LoVo (cell line): ENCODE measurements at regions not wholly inside any gene's neighbourhood (a gene's known extent, or its start where the extent isn't known, plus 50 kb on each side); places are given as distances from the start of the nearest gene placed in this dataset.
A peak's percentile ranks its signal among the peaks of the same experiment; 100 is the strongest.
"Not testable (repeated sequence)": the region's sequence is repeated elsewhere in the genome, so short reads cannot be mapped to it uniquely, and the experiment has no call there.

Source experiments
- DNase-seq: peaks from one replicate; pipeline ENCODE4 v3.0.0-alpha.2; 2016; ENCODE audit warnings: low spot score

- DNase-seq = no peak
These were observed 296.7 kb downstream of the ZNF326 start for GRCh38 chr1:90291431-90292216.

GRCh38 chr1:90282811-90283210 is 287.9 kb downstream of the ZNF326 start:
- DNase-seq = no peak

DNA sequence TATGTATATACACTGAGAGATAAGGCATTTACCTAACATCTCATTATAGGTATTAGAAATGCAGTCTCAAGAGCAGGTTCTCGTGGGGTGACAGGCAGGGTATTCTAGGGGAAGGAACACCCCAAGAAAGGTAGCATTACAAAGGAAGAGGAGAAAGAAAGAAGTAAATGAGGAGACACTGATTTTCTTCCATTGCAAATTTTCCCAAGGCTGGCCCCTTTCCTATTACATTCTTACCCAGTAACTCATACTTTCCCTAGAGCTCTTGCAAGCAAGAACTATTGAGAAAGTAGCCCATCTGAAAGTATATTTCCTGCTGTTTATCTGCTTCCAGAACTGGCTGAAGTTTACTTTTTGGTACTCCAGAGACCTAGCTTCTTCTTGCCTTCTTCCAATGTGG is 287.0 kb downstream of the ZNF326 start:
- DNase-seq = not testable (repeated sequence)

DNA sequence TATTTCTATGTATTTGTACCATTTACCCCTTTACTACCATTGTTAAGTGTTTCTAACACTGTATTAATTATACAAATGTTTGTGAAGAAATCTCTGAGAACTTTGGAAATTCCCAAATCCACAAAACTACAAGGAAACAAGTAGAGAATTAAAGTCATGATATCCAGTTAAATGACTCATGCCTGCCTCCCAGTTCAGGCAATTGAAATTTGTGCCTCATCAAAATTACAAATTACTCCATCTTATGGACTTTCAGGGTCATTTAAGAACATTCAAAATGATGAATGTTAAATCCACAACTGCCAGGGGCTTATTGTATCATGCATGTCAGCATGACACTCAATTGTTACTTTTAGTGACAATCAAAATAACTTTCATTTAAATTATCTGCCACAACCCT is 282.4 kb downstream of the ZNF326 start:
- no peak for DNase-seq

DNA sequence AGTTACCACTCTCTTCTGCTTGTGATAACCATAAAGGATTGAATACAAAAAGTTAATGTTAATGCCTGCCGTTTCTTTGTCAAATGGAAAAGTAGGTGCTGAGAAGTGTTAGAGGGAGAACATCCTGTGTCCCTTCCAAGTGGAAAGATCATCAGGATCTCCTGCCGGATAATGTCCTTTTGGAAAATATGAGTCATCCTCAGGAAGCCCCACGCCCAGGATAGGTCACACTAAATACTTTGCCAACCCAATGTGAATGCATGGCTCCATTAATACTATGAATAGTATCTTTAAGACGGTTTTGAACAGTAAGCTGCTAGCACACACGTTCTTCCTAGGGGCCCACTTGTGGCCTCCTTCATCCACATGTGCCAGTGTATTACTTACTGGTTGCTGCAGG is 279.5 kb downstream of the ZNF326 start:
- DNase-seq = no peak

DNA sequence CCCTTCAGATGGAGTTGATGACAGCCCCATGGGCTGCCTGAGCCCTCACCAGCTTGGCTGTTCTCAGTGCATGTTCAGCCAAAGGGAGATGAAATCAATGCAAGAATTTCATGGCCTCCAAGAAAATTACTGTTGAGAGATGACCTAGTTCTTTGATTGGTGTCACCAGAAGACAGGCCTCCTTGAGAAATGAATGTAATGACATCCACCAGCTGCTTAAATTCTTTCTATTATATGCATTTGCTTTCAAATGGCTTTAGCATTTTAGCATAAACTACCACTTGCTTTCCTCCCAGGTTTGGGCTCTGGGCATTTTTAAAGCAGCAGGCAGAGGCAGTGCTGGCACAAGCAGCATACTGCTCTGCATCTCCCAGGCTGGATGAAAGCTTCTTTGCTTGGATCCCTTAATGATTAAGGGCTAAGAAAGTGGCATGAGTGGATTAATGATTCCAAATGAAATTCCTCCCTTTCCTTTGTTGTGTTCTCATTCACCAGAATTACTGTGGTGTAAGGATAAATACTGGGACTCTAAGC is 278.4 kb downstream of the ZNF326 start:
- DNase-seq = no peak

DNA sequence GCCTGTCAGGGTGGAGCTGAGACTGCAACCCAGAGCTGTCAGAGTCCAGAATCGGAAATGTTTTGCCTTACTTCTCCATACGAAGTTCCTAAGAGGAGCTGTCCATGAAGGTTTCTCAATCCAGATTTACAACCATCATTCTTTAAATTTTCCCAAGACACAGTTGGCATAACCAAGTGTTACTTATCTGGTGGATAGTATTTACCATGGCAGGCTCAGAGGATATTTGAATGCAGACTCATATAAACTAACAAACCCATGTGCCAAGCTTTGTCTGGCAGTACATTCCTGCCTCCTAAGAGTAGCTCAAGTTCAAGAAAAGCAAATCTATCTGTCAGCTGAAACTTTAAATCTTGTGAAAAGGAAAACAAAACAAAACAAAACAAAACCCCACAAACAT is 267.9 kb downstream of the ZNF326 start:
- no peak for DNase-seq

- no peak for DNase-seq
These were observed 267.4 kb downstream of the ZNF326 start for GRCh38 chr1:90262286-90262685.

DNA sequence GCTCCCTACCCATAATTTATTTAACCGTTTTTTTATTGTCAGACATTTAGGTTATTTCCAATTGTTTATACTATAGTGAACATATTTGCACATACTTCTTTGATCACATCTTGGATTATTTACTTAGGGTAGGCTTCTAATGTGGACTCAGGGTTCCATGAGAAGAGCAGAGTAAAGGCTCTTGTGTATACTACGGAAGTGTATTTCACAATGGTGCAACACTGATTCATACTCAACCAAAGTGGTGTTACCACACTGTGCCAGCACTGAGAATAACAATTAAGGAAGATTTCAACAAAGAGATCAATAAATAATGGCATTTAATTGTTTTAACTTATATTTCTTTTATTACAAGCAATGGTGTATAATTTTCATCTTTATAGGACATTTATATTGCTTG is 251.2 kb downstream of the ZNF326 start:
- DNase-seq = no peak

GRCh38 chr1:90236493-90236892 is 241.6 kb downstream of the ZNF326 start:
- DNase-seq = no peak

GRCh38 chr1:90223401-90223800 is 228.5 kb downstream of the ZNF326 start:
- no peak for DNase-seq

DNA sequence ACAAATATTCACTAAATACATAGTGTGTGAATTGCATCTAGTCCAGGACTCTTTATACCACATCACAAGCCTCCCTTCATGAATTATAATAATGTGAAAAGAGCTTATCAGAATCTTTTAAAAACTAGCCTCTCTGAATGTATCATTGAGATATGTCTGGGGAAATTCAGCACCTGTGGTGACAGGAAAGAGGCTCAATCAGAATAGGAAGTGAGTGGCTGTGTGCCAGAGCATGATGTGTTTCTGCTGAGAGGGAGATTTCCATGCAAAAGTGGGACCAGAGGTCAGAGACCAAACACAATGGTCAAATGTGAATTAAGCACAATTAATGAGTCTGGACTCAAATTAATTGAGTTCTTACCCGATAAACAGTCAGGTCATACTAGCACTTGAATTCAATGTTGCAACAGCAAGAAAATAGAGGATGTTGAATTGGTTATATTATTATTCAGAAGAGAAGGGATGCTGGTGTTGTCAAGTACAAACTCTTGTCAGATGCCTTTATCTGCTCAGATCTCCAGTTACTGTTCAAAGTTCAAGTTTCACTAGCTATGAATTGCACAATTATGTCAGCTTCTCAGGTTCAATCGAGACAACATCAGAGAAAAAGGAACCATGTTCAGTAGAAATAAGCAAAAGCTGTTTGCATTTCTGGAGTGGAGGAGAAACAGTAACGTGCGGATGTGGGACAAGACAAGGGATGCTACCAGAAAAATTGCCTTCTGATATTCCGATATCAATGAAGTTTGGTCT is 226.2 kb downstream of the ZNF326 start:
- peak; percentile 20 for DNase-seq

DNA sequence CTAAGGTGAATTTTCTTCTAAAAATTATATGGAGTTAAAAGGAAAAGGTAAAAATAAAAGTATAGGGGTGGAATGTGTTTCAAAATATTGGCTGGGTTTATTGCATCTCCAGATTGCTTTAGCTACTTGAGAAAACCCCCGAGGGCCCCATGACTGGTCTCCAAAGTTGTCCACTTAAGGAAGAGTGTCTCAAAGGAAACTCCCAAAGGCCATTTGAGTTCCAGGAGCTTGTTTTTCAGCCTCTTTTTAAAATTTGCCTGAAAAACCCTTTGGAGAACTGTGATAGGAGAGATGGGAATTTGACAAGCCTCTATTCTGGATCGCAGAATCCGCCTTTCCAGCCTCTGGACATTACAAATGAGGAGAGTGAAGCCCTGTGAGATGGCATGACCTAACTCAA is 225.6 kb downstream of the ZNF326 start:
- DNase-seq = no peak

DNA sequence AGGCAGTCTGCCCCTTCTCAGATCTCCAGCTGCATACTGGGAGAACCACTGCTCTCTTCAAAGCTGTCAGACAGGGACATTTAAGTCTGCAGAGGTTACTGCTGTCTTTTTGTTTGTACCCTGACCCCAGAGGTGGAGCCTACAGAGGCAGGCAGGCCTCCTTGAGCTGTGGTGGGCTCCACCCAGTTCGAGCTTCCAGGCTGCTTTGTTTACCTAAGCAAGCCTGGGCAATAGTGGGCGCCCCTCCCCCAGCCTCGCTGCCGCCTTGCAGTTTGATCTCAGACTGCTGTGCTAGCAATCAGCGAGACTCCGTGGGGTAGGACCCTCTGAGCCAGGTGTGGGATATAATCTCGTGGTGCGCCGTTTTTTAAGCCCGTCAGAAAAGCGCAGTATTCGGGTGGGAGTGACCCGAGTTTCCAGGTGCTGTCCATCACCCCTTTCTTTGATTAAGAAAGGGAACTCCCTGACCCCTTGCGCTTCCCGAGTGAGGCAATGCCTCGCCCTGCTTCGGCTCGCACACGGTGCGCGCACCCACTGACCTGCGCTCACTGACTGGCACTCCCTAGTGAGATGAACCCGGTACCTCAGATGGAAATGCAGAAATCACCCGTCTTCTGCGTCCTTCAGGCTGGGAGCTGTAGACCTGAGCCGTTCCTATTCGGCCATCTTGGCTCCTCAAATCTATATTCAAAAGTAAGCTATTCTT is 224.4 kb downstream of the ZNF326 start:
- peak; percentile 21 for DNase-seq

GRCh38 chr1:90210633-90211491 is 216.0 kb downstream of the ZNF326 start:
- DNase-seq = no peak

- DNase-seq = no peak
These were observed 214.0 kb downstream of the ZNF326 start for GRCh38 chr1:90208949-90209348.

- no peak for DNase-seq
These were observed 211.3 kb downstream of the ZNF326 start for GRCh38 chr1:90206260-90206659.

GRCh38 chr1:90204780-90205179 is 209.9 kb downstream of the ZNF326 start:
- no peak for DNase-seq

GRCh38 chr1:90204023-90204590 is 209.2 kb downstream of the ZNF326 start:
- no peak for DNase-seq

- no peak for DNase-seq
These were observed 206.8 kb downstream of the ZNF326 start for GRCh38 chr1:90201467-90202358.
